WTC11 (cell line): ENCODE measurements at regions not wholly inside any gene's neighbourhood (a gene's known extent, or its start where the extent isn't known, plus 50 kb on each side); places are given as distances from the start of the nearest gene placed in this dataset.

Experiments used
- ATAC-seq: fragments of 200-7000 bp; cut with Tn5 transposase; 2 replicates; pipeline ENCODE4 v1.10.0; 2021; ENCODE audit warnings: mild to moderate bottlenecking, moderate library complexity
- CTCF ChIA-PET: fragments of 300-600 bp; sonication (Branson Sonifier 250); formaldehyde crosslinking; loops from one replicate; lab custom pipeline; 2021; ENCODE audit warnings: antibody characterized with exemption; lab: Charles Lee
- POLR2A ChIA-PET: fragments of 350-600 bp; sonication (Branson Sonifier 250); formaldehyde crosslinking; loops from one replicate; lab custom pipeline; 2021; ENCODE audit warnings: antibody characterized with exemption; lab: Charles Lee
- DNase-seq: peaks from one replicate; pipeline ENCODE4 v3.0.0; 2021; ENCODE audit warnings: low spot score
- H3K27ac Mint-ChIP-seq: 2 replicates; pipeline ENCODE4 v1.8.0; 2021; ENCODE audit warnings: mixed read lengths
- H3K27me3 Mint-ChIP-seq: 2 replicates; pipeline ENCODE4 v1.8.0; 2021; ENCODE audit warnings: low read depth, mild to moderate bottlenecking, moderate library complexity, mixed read lengths
- H3K36me3 Mint-ChIP-seq: 2 replicates; pipeline ENCODE4 v1.8.0; 2021; ENCODE audit warnings: mixed read lengths
- H3K4me1 Mint-ChIP-seq: 2 replicates; pipeline ENCODE4 v1.8.0; 2022; ENCODE audit warnings: mixed read lengths
- H3K4me3 Mint-ChIP-seq: 2 replicates; pipeline ENCODE4 v1.8.0; 2021; ENCODE audit warnings: mild to moderate bottlenecking, moderate library complexity, mixed read lengths
- H3K9me3 Mint-ChIP-seq: 2 replicates; pipeline ENCODE4 v1.8.0; 2021; ENCODE audit warnings: mixed read lengths
- AR ChIP-seq: fragments of 250-450 bp; sonication (Bioruptor Pico); IDR thresholded peaks from 2 replicates; pipeline ENCODE4 v1.9.0; 2021; ENCODE audit warnings: mild to moderate bottlenecking
- CREB1 ChIP-seq: sonication (generic); formaldehyde crosslinking; IDR thresholded peaks from 2 replicates; pipeline ENCODE4 v1.8.0; 2023; ENCODE audit warnings: mild to moderate bottlenecking, missing genetic modification reagents
- E2F4 ChIP-seq: sonication (generic); formaldehyde crosslinking; IDR thresholded peaks from 2 replicates; pipeline ENCODE4 v1.8.1; 2022; ENCODE audit warnings: low read depth, mild to moderate bottlenecking, moderate library complexity, missing genetic modification reagents, borderline replicate concordance
- E2F5 ChIP-seq: sonication (generic); formaldehyde crosslinking; IDR thresholded peaks from 2 replicates; pipeline ENCODE4 v1.8.1; 2022; ENCODE audit warnings: mild to moderate bottlenecking, moderate library complexity, missing genetic modification reagents
- GABPB1 ChIP-seq: sonication (generic); formaldehyde crosslinking; IDR thresholded peaks from 2 replicates; pipeline ENCODE4 v1.8.1; 2023; ENCODE audit warnings: mild to moderate bottlenecking, missing genetic modification reagents
- IRF1 ChIP-seq: sonication (generic); formaldehyde crosslinking; IDR thresholded peaks from 2 replicates; pipeline ENCODE4 v1.8.0; 2023; ENCODE audit warnings: missing genetic modification reagents
- JUN ChIP-seq: sonication (generic); formaldehyde crosslinking; IDR thresholded peaks from 2 replicates; pipeline ENCODE4 v1.8.0; 2023; ENCODE audit warnings: mild to moderate bottlenecking, missing genetic modification reagents
- MXD4 ChIP-seq: fragments of 250-450 bp; sonication (Bioruptor Pico); IDR thresholded peaks from 2 replicates; pipeline ENCODE4 v1.8.0; 2021; ENCODE audit warnings: mild to moderate bottlenecking, moderate library complexity, borderline replicate concordance
- PRDM15 ChIP-seq: sonication (generic); formaldehyde crosslinking; IDR thresholded peaks from 2 replicates; pipeline ENCODE4 v1.8.0; 2022; ENCODE audit warnings: missing genetic modification reagents
- PREB ChIP-seq: sonication (generic); formaldehyde crosslinking; IDR thresholded peaks from 2 replicates; pipeline ENCODE4 v1.8.1; 2022; ENCODE audit warnings: mild to moderate bottlenecking, missing genetic modification reagents, moderate library complexity, borderline replicate concordance
- RELA ChIP-seq: sonication (generic); formaldehyde crosslinking; IDR thresholded peaks from 2 replicates; pipeline ENCODE4 v1.8.1; 2022; ENCODE audit warnings: missing genetic modification reagents, mild to moderate bottlenecking, borderline replicate concordance
- RORB ChIP-seq: fragments of 250-450 bp; sonication (Bioruptor Pico); IDR thresholded peaks from 2 replicates; pipeline ENCODE4 v1.9.0; 2021; ENCODE audit warnings: mild to moderate bottlenecking
- TEAD4 ChIP-seq: sonication (generic); formaldehyde crosslinking; IDR thresholded peaks from 2 replicates; pipeline ENCODE4 v1.8.0; 2022; ENCODE audit warnings: mild to moderate bottlenecking, missing genetic modification reagents
- TP53 ChIP-seq: sonication (generic); formaldehyde crosslinking; IDR thresholded peaks from 2 replicates; pipeline ENCODE4 v1.8.1; 2023; ENCODE audit warnings: mild to moderate bottlenecking, missing genetic modification reagents
- ZNF317 ChIP-seq: sonication (generic); formaldehyde crosslinking; IDR thresholded peaks from 2 replicates; pipeline ENCODE4 v1.8.1; 2023; ENCODE audit warnings: low read depth, mild to moderate bottlenecking, moderate library complexity, missing genetic modification reagents, borderline replicate concordance
- ZNF416 ChIP-seq: fragments of 250-450 bp; sonication (Bioruptor Pico); IDR thresholded peaks from 2 replicates; pipeline ENCODE4 v1.9.0; 2021; ENCODE audit warnings: mild to moderate bottlenecking, inconsistent platforms
- ZNF423 ChIP-seq: fragments of 250-450 bp; sonication (Bioruptor Pico); IDR thresholded peaks from 2 replicates; pipeline ENCODE4 v2.1.2; 2022; ENCODE audit warnings: mild to moderate bottlenecking, moderate library complexity
- ZNF512 ChIP-seq: sonication (generic); formaldehyde crosslinking; IDR thresholded peaks from 2 replicates; pipeline ENCODE4 v1.8.1; 2022; ENCODE audit warnings: missing genetic modification reagents, borderline replicate concordance
- ZNF532 ChIP-seq: fragments of 250-450 bp; sonication (Bioruptor Pico); IDR thresholded peaks from 2 replicates; pipeline ENCODE4 v1.9.0; 2021; ENCODE audit warnings: mild to moderate bottlenecking, borderline replicate concordance
- ZNF671 ChIP-seq: fragments of 250-450 bp; sonication (Bioruptor Pico); IDR thresholded peaks from 2 replicates; pipeline ENCODE4 v1.8.0; 2021; ENCODE audit warnings: mild to moderate bottlenecking

GRCh38 chr6:51260003-51260402, 441.3 kb downstream of the TFAP2B start:
- Mint-ChIP-seq H3K27me3 (no peaks in the 10 kb centered on the region), H3K4me1 (peaks cover 2% of the 10 kb centered on the region; the same call in 1 of the 2 replicates)
- TF ChIP-seq PREB, result no peak
- TF ChIP-seq PRDM15 (CRISPR knock-in tag), result no peak
- TF ChIP-seq ZNF532, result no peak
- TF ChIP-seq MXD4, result no peak
- TF ChIP-seq ZNF416 (CRISPR knock-in tag), result no peak
- TF ChIP-seq IRF1 (CRISPR knock-in tag), result no peak
- TF ChIP-seq AR (CRISPR knock-in tag), result no peak
- TF ChIP-seq JUN, result no peak
- TF ChIP-seq TEAD4 (CRISPR knock-in tag), result no peak
- TF ChIP-seq RORB (CRISPR knock-in tag), result no peak
- no peak for TF ChIP-seq ZNF512
- TF ChIP-seq, all 79 proteins: peak for 0
- peak; percentile 77 for ATAC-seq
- peak; percentile 10 for DNase-seq
- POLR2A ChIA-PET, result no interaction called here
- H3K27ac Mint-ChIP-seq, result no peak overlapping the region
- no peaks in the 10 kb centered on the region for H3K9me3 Mint-ChIP-seq
- no peaks in the 10 kb centered on the region for H3K36me3 Mint-ChIP-seq
- no peak overlapping the region for H3K4me3 Mint-ChIP-seq
- CTCF ChIA-PET, result no interaction called here

GRCh38 chr6:51261691-51262090, 443.0 kb downstream of the TFAP2B start:
- no peak for ATAC-seq
- DNase-seq, result no peak
- no peaks in the 10 kb centered on the region for H3K36me3 Mint-ChIP-seq
- H3K4me3 Mint-ChIP-seq, result no peak overlapping the region
- POLR2A ChIA-PET, result no interaction called here
- H3K27ac Mint-ChIP-seq, result no peak overlapping the region
- peaks cover 6% of the 10 kb centered on the region for H3K4me1 Mint-ChIP-seq
- H3K9me3 Mint-ChIP-seq, result no peaks in the 10 kb centered on the region
- CTCF ChIA-PET, result no interaction called here
- H3K27me3 Mint-ChIP-seq, result no peaks in the 10 kb centered on the region
- TF ChIP-seq ZNF317 (no peak), E2F5 (CRISPR knock-in tag) (no peak), CREB1 (CRISPR knock-in tag) (no peak), E2F4 (no peak), RELA (no peak), ZNF671 (CRISPR knock-in tag) (no peak), GABPB1 (CRISPR knock-in tag) (no peak), ZNF423 (CRISPR knock-in tag) (no peak), TP53 (CRISPR knock-in tag) (no peak)
